SK-N-SH treated with all-trans-retinoic acid at 6 μM for 48 hours (cell line): ENCODE measurements at regions not wholly inside any gene's neighbourhood (a gene's known extent, or its start where the extent isn't known, plus 50 kb on each side); places are given as distances from the start of the nearest gene placed in this dataset.

Experiments
- ATAC-seq: fragments of 200-7000 bp; cut with Tn5 transposase; 3 replicates; pipeline ENCODE4 v1.9.1; 2020; ENCODE audit warnings: mild to moderate bottlenecking, moderate library complexity
- BACH2 ChIP-seq: fragments of 250-450 bp; sonication (Bioruptor Pico); IDR thresholded peaks from 2 replicates; pipeline ENCODE4 v1.9.0; 2021; ENCODE audit warnings: mild to moderate bottlenecking, borderline replicate concordance
- GLIS3 ChIP-seq: fragments of 250-450 bp; sonication (Bioruptor Pico); IDR thresholded peaks from 2 replicates; pipeline ENCODE4 v1.5.0; 2020; ENCODE audit warnings: mild to moderate bottlenecking, moderate library complexity
- ISL1 ChIP-seq: fragments of 250-450 bp; sonication (Bioruptor Pico); IDR thresholded peaks from 2 replicates; pipeline ENCODE4 v2.1.2; 2022; ENCODE audit warnings: mild to moderate bottlenecking, moderate library complexity
- OSR1 ChIP-seq: fragments of 250-450 bp; sonication (Bioruptor Pico); IDR thresholded peaks from 2 replicates; pipeline ENCODE4 v1.8.0; 2022; ENCODE audit warnings: moderate library complexity, mild to moderate bottlenecking, inconsistent platforms
- PATZ1 ChIP-seq: fragments of 250-450 bp; sonication (Bioruptor Pico); IDR thresholded peaks from 2 replicates; pipeline ENCODE4 v1.8.0; 2020; ENCODE audit warnings: mild to moderate bottlenecking, moderate library complexity, borderline replicate concordance
- POU6F1 ChIP-seq: fragments of 250-450 bp; sonication (Bioruptor Pico); IDR thresholded peaks from 2 replicates; pipeline ENCODE4 v1.8.0; 2021; ENCODE audit warnings: low read depth, mild to moderate bottlenecking, moderate library complexity, borderline replicate concordance
- RARB ChIP-seq: fragments of 250-450 bp; sonication (Bioruptor Pico); IDR thresholded peaks from 2 replicates; pipeline ENCODE4 v1.8.0; 2021; ENCODE audit warnings: mild to moderate bottlenecking, moderate library complexity
- SNAI2 ChIP-seq: fragments of 250-450 bp; sonication (Bioruptor Pico); IDR thresholded peaks from 2 replicates; pipeline ENCODE4 v1.5.0; 2020; ENCODE audit warnings: mild to moderate bottlenecking, moderate library complexity
- TCF4 ChIP-seq: fragments of 250-450 bp; sonication (Bioruptor Pico); IDR thresholded peaks from 2 replicates; pipeline ENCODE4 v1.8.0; 2021; ENCODE audit warnings: mild to moderate bottlenecking, moderate library complexity, borderline replicate concordance
- TSHZ2 ChIP-seq: fragments of 250-450 bp; sonication (Bioruptor Pico); IDR thresholded peaks from 2 replicates; pipeline ENCODE4 v1.5.0; 2020; ENCODE audit warnings: mild to moderate bottlenecking, moderate library complexity
- ZC3H10 ChIP-seq: fragments of 250-450 bp; sonication (Bioruptor Pico); IDR thresholded peaks from 2 replicates; pipeline ENCODE4 v1.5.1; 2021; ENCODE audit warnings: mild to moderate bottlenecking, moderate library complexity
- ZFP3 ChIP-seq: fragments of 250-450 bp; sonication (Bioruptor Pico); IDR thresholded peaks from 2 replicates; pipeline ENCODE4 v1.5.0; 2020; ENCODE audit warnings: mild to moderate bottlenecking, moderate library complexity
- ZFP30 ChIP-seq: fragments of 450-650 bp; formaldehyde crosslinking; IDR thresholded peaks from 2 replicates; pipeline ENCODE4 v1.5.0; 2022; ENCODE audit warnings: mild to moderate bottlenecking, moderate library complexity
- ZNF8 ChIP-seq: fragments of 450-650 bp; formaldehyde crosslinking; IDR thresholded peaks from 2 replicates; pipeline ENCODE4 v1.5.0; 2020; ENCODE audit warnings: mild to moderate bottlenecking, moderate library complexity
- TF ChIP-seq, protein P1 (sequence below): fragments of 250-450 bp; sonication (Bioruptor Pico); IDR thresholded peaks from 2 replicates; pipeline ENCODE4 v1.5.1; 2021; ENCODE audit warnings: mild to moderate bottlenecking, moderate library complexity
- TF ChIP-seq, protein P2 (sequence below): fragments of 250-450 bp; sonication (Bioruptor Pico); IDR thresholded peaks from 2 replicates; pipeline ENCODE4 v1.5.1; 2020; ENCODE audit warnings: low read depth, mild to moderate bottlenecking, moderate library complexity

DNA sequence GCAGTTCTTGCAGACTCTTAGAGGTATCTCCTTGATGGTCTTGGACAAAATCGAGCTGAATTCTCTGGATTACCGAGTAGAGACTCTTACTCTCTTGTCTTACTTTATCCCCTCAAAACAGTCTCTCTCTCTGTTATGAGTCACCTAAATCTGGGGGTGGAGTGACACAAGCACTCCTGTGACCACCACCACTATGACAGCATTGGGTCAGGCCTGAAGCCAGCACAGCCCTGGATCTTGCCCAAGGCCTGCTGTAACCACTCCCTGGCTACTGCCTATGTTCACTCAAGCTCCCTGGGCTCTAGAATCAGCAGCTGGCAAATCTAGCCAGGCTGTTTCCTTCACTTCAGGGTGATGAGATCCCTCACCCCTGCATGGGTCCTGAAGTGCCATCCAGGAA lies 662.5 kb downstream of the LUZP2 start:
- ATAC-seq: no peak
- no peak for TF ChIP-seq ISL1 (CRISPR knock-in tag)
- no peak for TF ChIP-seq GLIS3 (CRISPR knock-in tag)
- TF ChIP-seq POU6F1 (CRISPR knock-in tag): no peak
- TF ChIP-seq PATZ1 (CRISPR knock-in tag): no peak
- no peak for TF ChIP-seq OSR1 (CRISPR knock-in tag)
- no peak for TF ChIP-seq TSHZ2 (CRISPR knock-in tag)

DNA sequence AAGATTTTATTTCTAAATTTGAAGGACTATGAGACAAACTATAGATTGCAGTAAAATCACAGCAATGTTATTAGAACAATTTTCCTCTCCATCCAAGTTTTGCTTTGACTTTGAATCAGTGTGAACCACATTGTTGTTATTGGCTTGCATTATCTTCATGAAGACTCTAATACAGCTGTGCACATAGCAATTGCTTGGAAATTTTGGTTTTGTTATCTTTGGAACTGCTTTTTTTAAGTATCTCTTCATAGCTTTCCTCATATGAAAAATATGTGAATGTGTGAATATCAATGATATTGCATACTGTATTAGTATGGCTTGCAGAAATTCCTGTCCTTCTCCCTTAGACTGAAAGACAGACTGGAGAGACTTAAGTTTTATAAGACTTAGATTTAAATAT lies 666.6 kb downstream of the LUZP2 start:
- TF ChIP-seq OSR1 (CRISPR knock-in tag) (no peak), ZFP3 (CRISPR knock-in tag) (no peak), ZNF8 (no peak), RARB (no peak), TCF4 (CRISPR knock-in tag) (no peak), TSHZ2 (CRISPR knock-in tag) (no peak), ISL1 (CRISPR knock-in tag) (no peak), ZC3H10 (CRISPR knock-in tag) (no peak), PATZ1 (CRISPR knock-in tag) (no peak), BACH2 (CRISPR knock-in tag) (no peak), SNAI2 (CRISPR knock-in tag) (no peak), GLIS3 (CRISPR knock-in tag) (no peak), ZFP30 (CRISPR knock-in tag) (no peak)
- TF ChIP-seq, protein P1, sequence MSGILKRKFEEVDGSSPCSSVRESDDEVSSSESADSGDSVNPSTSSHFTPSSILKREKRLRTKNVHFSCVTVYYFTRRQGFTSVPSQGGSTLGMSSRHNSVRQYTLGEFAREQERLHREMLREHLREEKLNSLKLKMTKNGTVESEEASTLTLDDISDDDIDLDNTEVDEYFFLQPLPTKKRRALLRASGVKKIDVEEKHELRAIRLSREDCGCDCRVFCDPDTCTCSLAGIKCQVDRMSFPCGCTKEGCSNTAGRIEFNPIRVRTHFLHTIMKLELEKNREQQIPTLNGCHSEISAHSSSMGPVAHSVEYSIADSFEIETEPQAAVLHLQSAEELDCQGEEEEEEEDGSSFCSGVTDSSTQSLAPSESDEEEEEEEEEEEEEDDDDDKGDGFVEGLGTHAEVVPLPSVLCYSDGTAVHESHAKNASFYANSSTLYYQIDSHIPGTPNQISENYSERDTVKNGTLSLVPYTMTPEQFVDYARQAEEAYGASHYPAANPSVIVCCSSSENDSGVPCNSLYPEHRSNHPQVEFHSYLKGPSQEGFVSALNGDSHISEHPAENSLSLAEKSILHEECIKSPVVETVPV: no peak
- TF ChIP-seq, protein P2, sequence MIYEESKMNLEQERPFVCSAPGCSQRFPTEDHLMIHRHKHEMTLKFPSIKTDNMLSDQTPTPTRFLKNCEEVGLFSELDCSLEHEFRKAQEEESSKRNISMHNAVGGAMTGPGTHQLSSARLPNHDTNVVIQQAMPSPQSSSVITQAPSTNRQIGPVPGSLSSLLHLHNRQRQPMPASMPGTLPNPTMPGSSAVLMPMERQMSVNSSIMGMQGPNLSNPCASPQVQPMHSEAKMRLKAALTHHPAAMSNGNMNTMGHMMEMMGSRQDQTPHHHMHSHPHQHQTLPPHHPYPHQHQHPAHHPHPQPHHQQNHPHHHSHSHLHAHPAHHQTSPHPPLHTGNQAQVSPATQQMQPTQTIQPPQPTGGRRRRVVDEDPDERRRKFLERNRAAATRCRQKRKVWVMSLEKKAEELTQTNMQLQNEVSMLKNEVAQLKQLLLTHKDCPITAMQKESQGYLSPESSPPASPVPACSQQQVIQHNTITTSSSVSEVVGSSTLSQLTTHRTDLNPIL (CRISPR knock-in tag): no peak
- ATAC-seq: no peak
